ENCODE measurements at regions not wholly inside any gene's neighbourhood (a gene's known extent, or its start where the extent isn't known, plus 50 kb on each side); places are given as distances from the start of the nearest gene placed in this dataset.

- TF ChIP-seq EZH2 (IDR thresholded peaks at IDR 0.05; ENCODE audit: low read length) (no peak), CTCF (optimal IDR thresholded peaks at IDR 0.05 in 1 of 3, IDR thresholded peaks at IDR 0.05 in 1 of 3, conservative IDR thresholded peaks at IDR 0.05 in 1 of 3; ENCODE audit: extremely low read depth in 1 of 3, insufficient read depth in 2 of 3, low read length in 3 of 3) (no peak)
- H3K36me3 ChIP-seq (ENCODE audit: control insufficient read depth in 2 of 2, extremely low read depth in 1 of 2, insufficient read depth in 2 of 2, low read length in 2 of 2): no peaks in the 10 kb centered on the region
- DNase-seq (ENCODE audit: low read depth, low spot score) (no peak), FAIRE-seq (no peak)
- no peaks in the 10 kb centered on the region for H3K4me1 ChIP-seq (ENCODE audit: control insufficient read depth, extremely low read depth, insufficient read depth, low read length)
- H3K27ac ChIP-seq (ENCODE audit: control insufficient read depth, insufficient read depth, low read length): no peak overlapping the region
- H4K20me1 ChIP-seq (ENCODE audit: control insufficient read depth, extremely low read depth, insufficient read depth, low read length): no peaks in the 10 kb centered on the region
- no peaks in the 10 kb centered on the region for H3K9me1 ChIP-seq (ENCODE audit: control insufficient read depth, extremely low read depth, insufficient read depth, low read length)
- no peaks in the 10 kb centered on the region for H3K79me2 ChIP-seq (ENCODE audit: control insufficient read depth, insufficient read depth, low read length)
- no peak overlapping the region for H3K4me3 ChIP-seq (ENCODE audit: control insufficient read depth in 2 of 3, extremely low read depth in 1 of 3, insufficient read depth in 2 of 3, low read depth in 1 of 3, low read length in 3 of 3)
- H3K27me3 ChIP-seq (ENCODE audit: control insufficient read depth, extremely low read depth, insufficient read depth, low read length): no peaks in the 10 kb centered on the region
- H3K4me2 ChIP-seq (ENCODE audit: control insufficient read depth, extremely low read depth, insufficient read depth, low read depth, low read length): no peak overlapping the region
- no peak overlapping the region for H2AFZ ChIP-seq (ENCODE audit: control insufficient read depth, low read length)
- H3K9me3 ChIP-seq (ENCODE audit: control insufficient read depth, low read depth, low read length): no peaks in the 10 kb centered on the region
- dilution Hi-C loops (cut with MboI; ENCODE audit: extremely low pct_ligation_motif_present, low sequenced_read_pairs): no loop called here
- no peak overlapping the region for H3K9ac ChIP-seq (ENCODE audit: control insufficient read depth, extremely low read depth, insufficient read depth, low read length)
These were observed 204.6 kb downstream of the NUFIP1 start for GRCh38 chr13:44784708-44785080.

GRCh38 chr13:44783994-44784707 lies 205.1 kb downstream of the NUFIP1 start:
- Histone ChIP-seq H2AFZ (ENCODE audit: control insufficient read depth, low read length) (no peak overlapping the region), H3K79me2 (ENCODE audit: control insufficient read depth, insufficient read depth, low read length) (no peaks in the 10 kb centered on the region), H3K9ac (ENCODE audit: control insufficient read depth, extremely low read depth, insufficient read depth, low read length) (no peak overlapping the region), H3K4me2 (ENCODE audit: control insufficient read depth, extremely low read depth, insufficient read depth, low read depth, low read length) (no peak overlapping the region), H3K4me3 (ENCODE audit: control insufficient read depth in 2 of 3, extremely low read depth in 1 of 3, insufficient read depth in 2 of 3, low read depth in 1 of 3, low read length in 3 of 3) (no peak overlapping the region), H3K27ac (ENCODE audit: control insufficient read depth, insufficient read depth, low read length) (no peak overlapping the region), H3K36me3 (ENCODE audit: control insufficient read depth in 2 of 2, extremely low read depth in 1 of 2, insufficient read depth in 2 of 2, low read length in 2 of 2) (no peaks in the 10 kb centered on the region), H3K9me1 (ENCODE audit: control insufficient read depth, extremely low read depth, insufficient read depth, low read length) (no peaks in the 10 kb centered on the region), H3K27me3 (ENCODE audit: control insufficient read depth, extremely low read depth, insufficient read depth, low read length) (no peaks in the 10 kb centered on the region), H3K4me1 (ENCODE audit: control insufficient read depth, extremely low read depth, insufficient read depth, low read length) (no peaks in the 10 kb centered on the region), H3K9me3 (ENCODE audit: control insufficient read depth, low read depth, low read length) (no peaks in the 10 kb centered on the region), H4K20me1 (ENCODE audit: control insufficient read depth, extremely low read depth, insufficient read depth, low read length) (no peaks in the 10 kb centered on the region)
- dilution Hi-C loops (cut with MboI; ENCODE audit: extremely low pct_ligation_motif_present, low sequenced_read_pairs): no loop called here
- TF ChIP-seq CTCF (optimal IDR thresholded peaks at IDR 0.05 in 1 of 3, IDR thresholded peaks at IDR 0.05 in 1 of 3, conservative IDR thresholded peaks at IDR 0.05 in 1 of 3; ENCODE audit: extremely low read depth in 1 of 3, insufficient read depth in 2 of 3, low read length in 3 of 3) (no peak), EZH2 (IDR thresholded peaks at IDR 0.05; ENCODE audit: low read length) (no peak)
- DNase-seq (ENCODE audit: low read depth, low spot score) (no peak), FAIRE-seq (peak; percentile 23)

Data from keratinocyte (primary cell).